MCF 10A (cell line): ENCODE measurements at regions not wholly inside any gene's neighbourhood (a gene's known extent, or its start where the extent isn't known, plus 50 kb on each side); places are given as distances from the start of the nearest gene placed in this dataset.

Experiments
- BruUV-seq: library from RNA; stranded (reverse); fragments of 400-500 nt; replicated peaks from 2 replicates; lab custom pipeline; 2021; lab: Mats Ljungman, UMichigan
- CTCF ChIA-PET: fragments of 300-600 bp; sonication (Branson Sonifier 250); formaldehyde crosslinking; extraction: SDS; loops from one replicate; lab custom pipeline; 2021; ENCODE audit warnings: antibody characterized with exemption, inconsistent platforms; lab: Yijun Ruan, JAX
- POLR2A ChIA-PET: fragments of 300-600, 350-650 bp; sonication (Branson Sonifier 250); formaldehyde crosslinking; extraction: SDS; loops from one replicate; lab custom pipeline; 2020; ENCODE audit warnings: antibody characterized with exemption, inconsistent platforms; lab: Yijun Ruan, JAX
- DNase-seq: peaks from one replicate; pipeline ENCODE4 v3.0.0-alpha.2; 2018; ENCODE audit not compliant: unreplicated experiment
- H3K27ac Mint-ChIP-seq: one replicate; pipeline ENCODE4 v1.8.0; 2022; ENCODE audit warnings: mild to moderate bottlenecking, low read depth, mixed read lengths; ENCODE audit not compliant: unreplicated experiment
- H3K27me3 Mint-ChIP-seq: one replicate; pipeline ENCODE4 v1.8.0; 2022; ENCODE audit warnings: mixed read lengths; ENCODE audit not compliant: insufficient read depth, unreplicated experiment
- H3K36me3 Mint-ChIP-seq: one replicate; pipeline ENCODE4 v1.8.0; 2022; ENCODE audit warnings: mild to moderate bottlenecking, moderate library complexity, mixed read lengths; ENCODE audit not compliant: insufficient read depth, unreplicated experiment
- H3K4me1 Mint-ChIP-seq: one replicate; pipeline ENCODE4 v1.8.0; 2022; ENCODE audit warnings: mixed read lengths; ENCODE audit not compliant: insufficient read depth, unreplicated experiment
- H3K4me3 Mint-ChIP-seq: one replicate; pipeline ENCODE4 v1.8.0; 2022; ENCODE audit warnings: mild to moderate bottlenecking, moderate library complexity, mixed read lengths; ENCODE audit not compliant: unreplicated experiment
- H3K9me3 Mint-ChIP-seq: one replicate; pipeline ENCODE4 v1.8.0; 2022; ENCODE audit warnings: mixed read lengths; ENCODE audit not compliant: unreplicated experiment
- CTCF ChIP-seq: fragments of 200-600 bp; IDR thresholded peaks from one replicate; pipeline ENCODE4 v1.8.0; 2022; ENCODE audit warnings: antibody characterized with exemption, mild to moderate bottlenecking; ENCODE audit not compliant: unreplicated experiment
- intact Hi-C: fragments of 100-400 bp; cut with micrococcal nuclease; formaldehyde crosslinking; loops from 2 replicates; pipeline ENCODE4 v1.14.1; 2022

DNA sequence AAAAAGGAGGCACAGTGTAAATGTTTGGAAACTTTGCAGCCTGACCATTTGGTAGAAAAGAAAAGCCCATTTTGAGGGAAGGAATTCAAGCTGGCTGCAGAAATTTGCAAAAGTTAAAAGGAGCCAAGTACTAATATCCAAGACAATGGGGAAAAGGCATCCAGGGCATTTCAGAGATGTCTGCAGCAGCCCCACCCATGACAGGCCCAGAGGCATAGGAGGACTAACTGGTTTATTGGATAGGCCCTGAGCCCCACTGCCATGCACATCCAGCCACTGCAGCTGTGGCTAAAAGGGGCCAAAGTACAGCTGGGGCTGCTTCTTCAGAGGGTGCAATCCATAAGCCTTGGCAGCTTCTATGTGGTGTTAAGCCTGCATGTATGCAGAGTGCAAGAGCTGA, 104.9 kb downstream of the HS3ST1 start:
- H3K27me3 Mint-ChIP-seq = no peaks in the 10 kb centered on the region
- ChIA-PET CTCF (no interaction called here), POLR2A (no interaction called here)
- no peak for TF ChIP-seq CTCF
- no peak overlapping the region for H3K4me3 Mint-ChIP-seq
- no peak overlapping the region for H3K27ac Mint-ChIP-seq
- no peaks in the 10 kb centered on the region for H3K4me1 Mint-ChIP-seq
- peaks cover 17% of the 10 kb centered on the region for H3K9me3 Mint-ChIP-seq
- no TSS peak for BruUV-seq
- no peak for DNase-seq
- H3K36me3 Mint-ChIP-seq = no peaks in the 10 kb centered on the region
- intact Hi-C loops = no loop called here

DNA sequence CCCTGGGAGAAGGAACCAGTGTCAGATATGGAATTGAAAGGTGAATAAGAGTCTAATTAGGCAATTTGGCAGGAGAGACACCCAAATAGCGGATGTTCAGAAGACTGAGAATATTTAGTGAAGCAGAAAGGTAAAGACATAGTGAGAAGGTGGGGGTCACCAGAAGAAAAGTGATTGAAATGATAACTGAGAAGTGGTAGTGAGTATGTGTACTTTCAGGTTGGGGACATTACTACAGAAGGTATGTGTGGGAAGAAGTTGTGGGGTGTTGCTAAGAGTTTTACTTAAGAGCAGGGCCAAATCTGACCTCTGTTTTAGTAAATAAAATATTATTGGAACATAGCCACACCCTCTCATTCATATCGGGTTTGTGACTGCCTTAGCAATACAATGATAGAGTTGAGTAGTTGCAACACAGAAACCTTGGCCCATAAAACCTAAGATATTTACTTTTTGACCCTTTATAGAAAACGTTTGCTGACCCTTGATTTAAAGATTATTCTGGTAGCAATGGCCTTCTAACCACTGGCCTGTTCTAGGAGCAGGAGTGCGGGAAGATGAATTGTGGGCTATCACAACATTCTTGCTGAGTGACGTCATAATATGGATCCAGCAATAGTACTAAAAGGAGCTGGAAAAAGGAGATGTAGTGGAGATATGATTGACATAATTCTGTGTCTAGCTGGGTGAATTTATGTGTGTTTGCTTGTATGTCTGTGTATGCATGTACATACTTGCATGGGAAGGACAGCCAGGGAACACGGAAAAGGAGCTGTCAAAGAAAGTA, 115.3 kb downstream of the HS3ST1 start:
- Mint-ChIP-seq H3K27ac (no peak overlapping the region), H3K4me1 (peaks cover 26% of the 10 kb centered on the region), H3K4me3 (no peak overlapping the region), H3K9me3 (peaks cover 7% of the 10 kb centered on the region), H3K36me3 (no peaks in the 10 kb centered on the region), H3K27me3 (no peaks in the 10 kb centered on the region)
- no peak for DNase-seq
- intact Hi-C loops = no loop called here
- BruUV-seq = no TSS peak
- no peak for TF ChIP-seq CTCF
- CTCF ChIA-PET = interaction anchor here (0.6 to 1.1 kb wide), 2 partner anchors 20 to 26 kb away, joined by 3 read pairs; no protein-coding TSS in a partner anchor
- POLR2A ChIA-PET = interaction anchor here (0.9 kb wide), 1 partner anchor 175 kb away, joined by 3 read pairs; no protein-coding TSS in a partner anchor

DNA sequence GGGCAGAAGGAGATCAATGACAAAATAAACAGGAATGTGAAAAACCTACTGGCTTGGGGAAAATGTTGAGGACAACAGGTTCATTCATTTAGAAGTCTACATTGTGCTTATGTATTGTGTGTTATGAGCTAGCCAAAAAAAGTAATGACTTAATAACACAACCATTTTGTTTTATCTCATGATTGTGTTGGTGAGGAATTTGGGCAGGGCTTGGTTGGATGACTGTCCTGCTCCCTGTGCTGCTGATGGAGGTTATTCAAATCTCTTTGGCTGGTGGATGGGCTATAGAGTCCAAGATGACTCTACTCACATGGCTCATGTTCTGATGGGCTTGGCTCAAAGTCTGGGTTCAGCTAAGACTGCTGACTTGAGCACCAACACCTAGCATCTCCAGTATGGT, 116.3 kb downstream of the HS3ST1 start:
- CTCF ChIA-PET = no interaction called here
- no peak for TF ChIP-seq CTCF
- Mint-ChIP-seq H3K4me3 (no peak overlapping the region), H3K4me1 (peaks cover 26% of the 10 kb centered on the region), H3K36me3 (no peaks in the 10 kb centered on the region), H3K27ac (no peak overlapping the region), H3K27me3 (no peaks in the 10 kb centered on the region), H3K9me3 (peaks cover 7% of the 10 kb centered on the region)
- POLR2A ChIA-PET = interaction anchor here (0.9 kb wide), 1 partner anchor 175 kb away, joined by 3 read pairs; no protein-coding TSS in a partner anchor
- no TSS peak for BruUV-seq
- DNase-seq = no peak
- intact Hi-C loops = no loop called here

GRCh38 chr4:11301075-11301660, 127.5 kb downstream of the HS3ST1 start:
- H3K9me3 Mint-ChIP-seq = no peaks in the 10 kb centered on the region
- POLR2A ChIA-PET = no interaction called here
- no TSS peak for BruUV-seq
- no peak for TF ChIP-seq CTCF
- CTCF ChIA-PET = interaction anchor here (0.7 kb wide), 1 partner anchor 132 kb away, joined by 3 read pairs; no protein-coding TSS in a partner anchor
- no peak overlapping the region for H3K27ac Mint-ChIP-seq
- DNase-seq = no peak
- peaks cover 4% of the 10 kb centered on the region for H3K36me3 Mint-ChIP-seq
- intact Hi-C loops = no loop called here
- H3K4me3 Mint-ChIP-seq = no peak overlapping the region
- peaks cover 10% of the 10 kb centered on the region for H3K4me1 Mint-ChIP-seq
- H3K27me3 Mint-ChIP-seq = no peaks in the 10 kb centered on the region
